ENCODE measurements at regions not wholly inside any gene's neighbourhood (a gene's known extent, or its start where the extent isn't known, plus 50 kb on each side); places are given as distances from the start of the nearest gene placed in this dataset.

DNA sequence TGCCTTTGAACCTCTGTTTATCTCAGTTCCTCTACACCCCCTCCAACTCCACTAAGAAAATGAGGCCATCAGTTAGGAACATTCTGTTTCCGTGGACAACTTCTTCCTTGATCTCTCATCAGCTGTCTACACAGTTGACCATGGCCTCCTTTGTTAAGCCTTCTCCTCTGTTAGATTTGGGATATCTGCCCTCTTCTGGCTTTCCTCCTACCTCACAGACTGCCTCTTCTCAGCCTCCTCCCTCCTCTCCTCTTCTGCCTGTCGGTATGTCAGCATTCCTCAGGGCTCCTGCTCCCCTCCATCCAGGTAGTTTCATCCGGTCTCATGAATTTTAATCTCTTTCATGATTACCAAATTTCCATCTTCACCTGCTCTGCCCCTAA lies 454.9 kb downstream of the FOXO1 start:
- TF ChIP-seq, protein P1, sequence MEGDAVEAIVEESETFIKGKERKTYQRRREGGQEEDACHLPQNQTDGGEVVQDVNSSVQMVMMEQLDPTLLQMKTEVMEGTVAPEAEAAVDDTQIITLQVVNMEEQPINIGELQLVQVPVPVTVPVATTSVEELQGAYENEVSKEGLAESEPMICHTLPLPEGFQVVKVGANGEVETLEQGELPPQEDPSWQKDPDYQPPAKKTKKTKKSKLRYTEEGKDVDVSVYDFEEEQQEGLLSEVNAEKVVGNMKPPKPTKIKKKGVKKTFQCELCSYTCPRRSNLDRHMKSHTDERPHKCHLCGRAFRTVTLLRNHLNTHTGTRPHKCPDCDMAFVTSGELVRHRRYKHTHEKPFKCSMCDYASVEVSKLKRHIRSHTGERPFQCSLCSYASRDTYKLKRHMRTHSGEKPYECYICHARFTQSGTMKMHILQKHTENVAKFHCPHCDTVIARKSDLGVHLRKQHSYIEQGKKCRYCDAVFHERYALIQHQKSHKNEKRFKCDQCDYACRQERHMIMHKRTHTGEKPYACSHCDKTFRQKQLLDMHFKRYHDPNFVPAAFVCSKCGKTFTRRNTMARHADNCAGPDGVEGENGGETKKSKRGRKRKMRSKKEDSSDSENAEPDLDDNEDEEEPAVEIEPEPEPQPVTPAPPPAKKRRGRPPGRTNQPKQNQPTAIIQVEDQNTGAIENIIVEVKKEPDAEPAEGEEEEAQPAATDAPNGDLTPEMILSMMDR (optimal IDR thresholded peaks at IDR 0.05 in 1 of 3, IDR thresholded peaks at IDR 0.05 in 1 of 3, conservative IDR thresholded peaks at IDR 0.05 in 1 of 3; ENCODE audit: extremely low read depth in 1 of 3, insufficient read depth in 2 of 3, low read length in 3 of 3), result peak in 1 of 3 experiments; percentile 30
- TF ChIP-seq EZH2 (IDR thresholded peaks at IDR 0.05; ENCODE audit: low read length), result no peak

Measured in keratinocyte (primary cell).